SU-DHL-6 (cell line): ENCODE measurements at regions not wholly inside any gene's neighbourhood (a gene's known extent, or its start where the extent isn't known, plus 50 kb on each side); places are given as distances from the start of the nearest gene placed in this dataset.

ENCODE experiments used
- H2AFZ ChIP-seq: fragments of 200-600 bp; sonication (generic); 2 replicates; pipeline ENCODE4 v1.6.1; 2014; ENCODE audit warnings: low read depth, mild to moderate bottlenecking, moderate library complexity, mixed read lengths, antibody characterized with exemption, low read length; ENCODE audit not compliant: severe bottlenecking
- H3F3A ChIP-seq: fragments of 200-600 bp; shearing (Covaris generic); 2 replicates; pipeline ENCODE4 v1.6.0; 2016; ENCODE audit warnings: antibody characterized with exemption, mild to moderate bottlenecking; ENCODE audit not compliant: insufficient read depth
- H3K27ac ChIP-seq: fragments of 200-600 bp; sonication (generic); 2 replicates; pipeline ENCODE4 v1.5.1; 2016; ENCODE audit warnings: low read depth, mild to moderate bottlenecking, low read length, moderate library complexity, mixed read lengths
- H3K27me3 ChIP-seq: fragments of 200-600 bp; sonication (generic), shearing (Covaris generic); 2 replicates; pipeline ENCODE4 v1.6.0; 2014; ENCODE audit warnings: mild to moderate bottlenecking, low read length
- H3K36me3 ChIP-seq: fragments of 200-600 bp; sonication (generic); 2 replicates; pipeline ENCODE4 v1.6.1; 2014; ENCODE audit warnings: mild to moderate bottlenecking, low read length, mixed read lengths
- H3K4me2 ChIP-seq: fragments of 300-600, 200-600 bp; shearing (Covaris generic), sonication (generic); 2 replicates; pipeline ENCODE4 v1.6.0; 2014; ENCODE audit warnings: low read length, low read depth, mild to moderate bottlenecking; ENCODE audit not compliant: poor library complexity, severe bottlenecking
- H3K4me3 ChIP-seq: fragments of 200-600 bp; sonication (generic); 2 replicates; pipeline ENCODE4 v1.5.1; 2014; ENCODE audit warnings: antibody characterized with exemption, low read length, mild to moderate bottlenecking, mixed read lengths; ENCODE audit not compliant: insufficient read depth, poor library complexity, severe bottlenecking
- H3K79me2 ChIP-seq: fragments of 200-600 bp; sonication (generic); 2 replicates; pipeline ENCODE4 v1.6.1; 2014; ENCODE audit warnings: mild to moderate bottlenecking, low read length, moderate library complexity; ENCODE audit not compliant: insufficient read depth
- H3K9ac ChIP-seq: fragments of 200-600 bp; sonication (generic); 2 replicates; pipeline ENCODE4 v1.7.0; 2014; ENCODE audit warnings: mild to moderate bottlenecking, low read length
- H3K9me2 ChIP-seq: fragments of 200-600 bp; sonication (generic); replicated peaks from 2 replicates; pipeline ENCODE4 v1.6.1; 2014; ENCODE audit warnings: low read length; ENCODE audit not compliant: insufficient read depth
- H3K9me3 ChIP-seq: fragments of 200-600 bp; sonication (generic); 2 replicates; pipeline ENCODE4 v1.6.1; 2014; ENCODE audit warnings: low read length, mixed read lengths; ENCODE audit not compliant: insufficient read depth
- H4K20me1 ChIP-seq: fragments of 200-600 bp; sonication (generic); 2 replicates; pipeline ENCODE4 v1.6.1; 2014; ENCODE audit warnings: low read depth, mild to moderate bottlenecking, antibody characterized with exemption, low read length, moderate library complexity, mixed read lengths
- EZH2phosphoT487 ChIP-seq: fragments of 200-600 bp; sonication (generic), shearing (Covaris generic); conservative IDR thresholded peaks from 2 replicates; pipeline ENCODE4 v1.6.1; 2018; ENCODE audit warnings: mild to moderate bottlenecking, antibody characterized with exemption, low read length, moderate library complexity, mixed read lengths
- TF ChIP-seq, protein P1 (sequence below): fragments of 200-600 bp; sonication (generic); IDR thresholded peaks from one replicate; pipeline ENCODE4 v1.5.1; 2017; ENCODE audit warnings: antibody characterized with exemption, mild to moderate bottlenecking, low read length, moderate library complexity; ENCODE audit not compliant: insufficient read depth, poor library complexity, severe bottlenecking

- no peak overlapping the region for H3K4me3 ChIP-seq
- TF ChIP-seq, protein P1, sequence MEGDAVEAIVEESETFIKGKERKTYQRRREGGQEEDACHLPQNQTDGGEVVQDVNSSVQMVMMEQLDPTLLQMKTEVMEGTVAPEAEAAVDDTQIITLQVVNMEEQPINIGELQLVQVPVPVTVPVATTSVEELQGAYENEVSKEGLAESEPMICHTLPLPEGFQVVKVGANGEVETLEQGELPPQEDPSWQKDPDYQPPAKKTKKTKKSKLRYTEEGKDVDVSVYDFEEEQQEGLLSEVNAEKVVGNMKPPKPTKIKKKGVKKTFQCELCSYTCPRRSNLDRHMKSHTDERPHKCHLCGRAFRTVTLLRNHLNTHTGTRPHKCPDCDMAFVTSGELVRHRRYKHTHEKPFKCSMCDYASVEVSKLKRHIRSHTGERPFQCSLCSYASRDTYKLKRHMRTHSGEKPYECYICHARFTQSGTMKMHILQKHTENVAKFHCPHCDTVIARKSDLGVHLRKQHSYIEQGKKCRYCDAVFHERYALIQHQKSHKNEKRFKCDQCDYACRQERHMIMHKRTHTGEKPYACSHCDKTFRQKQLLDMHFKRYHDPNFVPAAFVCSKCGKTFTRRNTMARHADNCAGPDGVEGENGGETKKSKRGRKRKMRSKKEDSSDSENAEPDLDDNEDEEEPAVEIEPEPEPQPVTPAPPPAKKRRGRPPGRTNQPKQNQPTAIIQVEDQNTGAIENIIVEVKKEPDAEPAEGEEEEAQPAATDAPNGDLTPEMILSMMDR = no peak
- TF ChIP-seq EZH2phosphoT487 = no peak
- H3F3A ChIP-seq = peaks cover 10% of the 10 kb centered on the region
- no peak overlapping the region for H3K4me2 ChIP-seq
- H3K9me2 ChIP-seq = no peaks in the 10 kb centered on the region
- no peaks in the 10 kb centered on the region for H4K20me1 ChIP-seq
- 0 out of 2 replicates have a peak overlapping the region, but pooled peaks have one; percentile 23 for H3K9ac ChIP-seq
- no peak overlapping the region for H2AFZ ChIP-seq
- H3K27ac ChIP-seq = no peak overlapping the region
- no peaks in the 10 kb centered on the region for H3K9me3 ChIP-seq
- no peaks in the 10 kb centered on the region for H3K36me3 ChIP-seq
- 0 out of 2 replicates have a peak, but pooled peaks cover 7% of the 10 kb centered on the region for H3K79me2 ChIP-seq
- H3K27me3 ChIP-seq = no peaks in the 10 kb centered on the region
Measured at GRCh38 chr14:22497671-22498093, 91.3 kb downstream of the DAD1 start.

GRCh38 chr14:22497144-22497423, 91.9 kb downstream of the DAD1 start:
- Histone ChIP-seq H3K27me3 (no peaks in the 10 kb centered on the region), H3K36me3 (no peaks in the 10 kb centered on the region), H3K9me2 (no peaks in the 10 kb centered on the region), H3K27ac (peak overlapping the region; percentile 49), H3K9ac (peak overlapping the region; percentile 23), H3K9me3 (no peaks in the 10 kb centered on the region), H3K4me3 (no peak overlapping the region), H4K20me1 (no peaks in the 10 kb centered on the region), H2AFZ (no peak overlapping the region), H3F3A (peaks cover 16% of the 10 kb centered on the region), H3K79me2 (0 out of 2 replicates have a peak, but pooled peaks cover 7% of the 10 kb centered on the region), H3K4me2 (peak overlapping the region; percentile 30)
- TF ChIP-seq, protein P1 = no peak
- TF ChIP-seq EZH2phosphoT487 = no peak

DNA sequence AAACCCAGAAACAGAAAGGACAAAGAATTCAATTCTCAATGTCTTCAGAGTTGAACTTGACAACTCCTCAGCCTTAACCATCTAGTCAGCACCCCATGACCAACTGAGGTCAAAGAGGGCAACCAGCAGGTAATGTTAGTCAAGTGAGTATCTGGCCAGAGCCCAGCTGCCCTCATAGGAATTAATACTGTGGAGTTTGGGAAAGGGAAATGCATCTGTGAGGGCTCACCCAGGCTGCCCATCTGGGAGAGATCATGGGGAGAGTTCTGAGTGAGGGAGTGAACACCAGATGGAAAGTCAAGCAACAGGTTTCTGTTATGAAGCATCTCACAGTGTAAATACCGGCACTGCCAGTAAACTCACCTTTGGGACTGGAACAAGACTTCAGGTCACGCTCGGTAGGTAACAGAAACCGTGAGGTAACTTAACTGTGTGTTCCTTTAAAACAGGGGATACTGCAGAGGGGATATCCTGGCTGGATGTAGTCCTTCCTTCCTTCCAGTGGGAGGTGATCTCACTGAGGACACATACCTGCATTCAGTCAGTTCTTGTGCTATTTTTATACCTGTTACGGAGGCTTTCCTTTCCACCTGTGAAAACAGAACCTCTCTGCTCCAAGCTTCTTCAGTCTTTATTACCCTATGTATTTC, 94.4 kb downstream of the DAD1 start:
- peaks cover 31% of the 10 kb centered on the region for H3F3A ChIP-seq
- no peaks in the 10 kb centered on the region for H3K27me3 ChIP-seq
- H3K9ac ChIP-seq = peak overlapping the region; percentile 53
- no peak overlapping the region for H3K4me3 ChIP-seq
- no peaks in the 10 kb centered on the region for H3K79me2 ChIP-seq
- no peaks in the 10 kb centered on the region for H3K36me3 ChIP-seq
- H4K20me1 ChIP-seq = no peaks in the 10 kb centered on the region
- H2AFZ ChIP-seq = no peak overlapping the region
- H3K4me2 ChIP-seq = peak overlapping the region; percentile 58
- TF ChIP-seq, protein P1 = no peak
- no peak for TF ChIP-seq EZH2phosphoT487
- peak overlapping the region; percentile 96 for H3K27ac ChIP-seq
- H3K9me2 ChIP-seq = no peaks in the 10 kb centered on the region
- H3K9me3 ChIP-seq = no peaks in the 10 kb centered on the region
